Upper lobe of left lung (tissue), 6 donors: ENCODE measurements at regions not wholly inside any gene's neighbourhood (a gene's known extent, or its start where the extent isn't known, plus 50 kb on each side); places are given as distances from the start of the nearest gene placed in this dataset.
"Not testable (repeated sequence)": the region's sequence is repeated elsewhere in the genome, so short reads cannot be mapped to it uniquely, and the experiment has no call there.

Experiments
- ATAC-seq, 2 donors: fragments of 200-7000 bp; cut with Tn5 transposase; one replicate each; pipeline ENCODE4 v1.9.1; 2022; ENCODE audit warnings: mild to moderate bottlenecking in 2 of 2, moderate library complexity in 2 of 2; ENCODE audit not compliant: low FRiP score in 2 of 2
- DNase-seq, 2 donors: peaks; one replicate each; pipeline ENCODE4 v3.0.0-alpha.2; 2019 to 2020
- H3K27ac ChIP-seq, 4 donors: fragments of 200-600 bp; sonication (generic); one replicate each; pipeline ENCODE4 v1.5.1; 2016 to 2019
- H3K27me3 ChIP-seq, 4 donors: fragments of 200-600 bp; sonication (generic); one replicate each; pipeline ENCODE4 v1.5.1; 2017 to 2019
- H3K36me3 ChIP-seq, 4 donors: fragments of 200-600 bp; sonication (generic); one replicate each; pipeline ENCODE4 v1.5.1; 2016 to 2019
- H3K4me1 ChIP-seq, 4 donors: fragments of 200-600 bp; sonication (generic); one replicate each; pipeline ENCODE4 v1.5.1; 2018 to 2019
- H3K4me3 ChIP-seq, 4 donors: fragments of 200-600 bp; sonication (generic); one replicate each; pipeline ENCODE4 v1.5.1; 2017 to 2019; ENCODE audit warnings: mild to moderate bottlenecking in 2 of 4, moderate library complexity in 1 of 4
- H3K9me3 ChIP-seq, 4 donors: fragments of 200-600 bp; sonication (generic); one replicate each; pipeline ENCODE4 v1.5.1; 2018 to 2019
- EP300 ChIP-seq, 4 donors: sonication (generic); formaldehyde crosslinking; IDR thresholded peaks; one replicate each; pipeline ENCODE4 v1.5.1; 2017; ENCODE audit warnings: antibody characterized with exemption in 4 of 4, control low read depth in 2 of 4
- POLR2A ChIP-seq, 4 donors: fragments of 450-650 bp; IDR thresholded peaks; one replicate each; pipeline ENCODE4 v1.5.1; 2016 to 2017; ENCODE audit warnings: antibody characterized with exemption in 4 of 4, mild to moderate bottlenecking in 2 of 4
- POLR2AphosphoS5 ChIP-seq, 2 donors: sonication (generic); formaldehyde crosslinking; IDR thresholded peaks; one replicate each; pipeline ENCODE4 v1.5.1; 2017; ENCODE audit warnings: antibody characterized with exemption in 2 of 2
- WGBS, 2 donors: methylation state at CpG; one replicate each; pipeline ENCODE4 v1.1.5; 2017 to 2018; 5-methylcytosine and 5-hydroxymethylcytosine counted together
- TF ChIP-seq, protein P1 (sequence below), 6 experiments: fragments of 450-650 bp in 4 of 6; fragments of 200-600 bp in 2 of 6; sonication (generic) in 2 of 6; IDR thresholded peaks; one replicate each; pipeline ENCODE4 v1.5.1; 2016 to 2019; ENCODE audit warnings: antibody characterized with exemption in 6 of 6
- donor health status: DM: no; HTN: no; CAD: no; lungs with moderate emphysema.
- donor health status: DM: no; HTN: yes; CAD: no; lungs with severe emphysema.

GRCh38 chr7:52752891-52753290 lies 282.5 kb upstream of the POM121L12 start:
- Histone ChIP-seq H3K27me3 (no peaks in the 10 kb centered on the region), H3K4me3 (no peak overlapping the region), H3K36me3 (no peaks in the 10 kb centered on the region), H3K4me1 (no peaks in the 10 kb centered on the region), H3K9me3 (no peaks in the 10 kb centered on the region), H3K27ac (no peak overlapping the region)
- 85 to 86% methylated on average over 4 of the region's 4 CpGs for WGBS, 2 donors
- TF ChIP-seq POLR2A (IDR thresholded peaks at IDR 0.05), result no peak
- no peak for TF ChIP-seq POLR2AphosphoS5 (IDR thresholded peaks at IDR 0.05)
- TF ChIP-seq, protein P1, sequence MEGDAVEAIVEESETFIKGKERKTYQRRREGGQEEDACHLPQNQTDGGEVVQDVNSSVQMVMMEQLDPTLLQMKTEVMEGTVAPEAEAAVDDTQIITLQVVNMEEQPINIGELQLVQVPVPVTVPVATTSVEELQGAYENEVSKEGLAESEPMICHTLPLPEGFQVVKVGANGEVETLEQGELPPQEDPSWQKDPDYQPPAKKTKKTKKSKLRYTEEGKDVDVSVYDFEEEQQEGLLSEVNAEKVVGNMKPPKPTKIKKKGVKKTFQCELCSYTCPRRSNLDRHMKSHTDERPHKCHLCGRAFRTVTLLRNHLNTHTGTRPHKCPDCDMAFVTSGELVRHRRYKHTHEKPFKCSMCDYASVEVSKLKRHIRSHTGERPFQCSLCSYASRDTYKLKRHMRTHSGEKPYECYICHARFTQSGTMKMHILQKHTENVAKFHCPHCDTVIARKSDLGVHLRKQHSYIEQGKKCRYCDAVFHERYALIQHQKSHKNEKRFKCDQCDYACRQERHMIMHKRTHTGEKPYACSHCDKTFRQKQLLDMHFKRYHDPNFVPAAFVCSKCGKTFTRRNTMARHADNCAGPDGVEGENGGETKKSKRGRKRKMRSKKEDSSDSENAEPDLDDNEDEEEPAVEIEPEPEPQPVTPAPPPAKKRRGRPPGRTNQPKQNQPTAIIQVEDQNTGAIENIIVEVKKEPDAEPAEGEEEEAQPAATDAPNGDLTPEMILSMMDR (IDR thresholded peaks at IDR 0.05), result no peak
- no peak for TF ChIP-seq EP300 (IDR thresholded peaks at IDR 0.05)
- ATAC-seq, result no peak
- no peak for DNase-seq

- WGBS, 2 donors, result 54 to 70% methylated on average over 4 of the region's 4 CpGs
- no peaks in the 10 kb centered on the region for H3K27me3 ChIP-seq
- ATAC-seq (no peak), DNase-seq (no peak)
- H3K9me3 ChIP-seq, result no peaks in the 10 kb centered on the region
- no peak for TF ChIP-seq EP300 (IDR thresholded peaks at IDR 0.05)
- H3K27ac ChIP-seq, result no peak overlapping the region
- H3K4me3 ChIP-seq, result no peak overlapping the region
- no peaks in the 10 kb centered on the region for H3K36me3 ChIP-seq
- H3K4me1 ChIP-seq, result no peaks in the 10 kb centered on the region
Observed at GRCh38 chr7:52749880-52750279, 285.6 kb upstream of the POM121L12 start.

DNA sequence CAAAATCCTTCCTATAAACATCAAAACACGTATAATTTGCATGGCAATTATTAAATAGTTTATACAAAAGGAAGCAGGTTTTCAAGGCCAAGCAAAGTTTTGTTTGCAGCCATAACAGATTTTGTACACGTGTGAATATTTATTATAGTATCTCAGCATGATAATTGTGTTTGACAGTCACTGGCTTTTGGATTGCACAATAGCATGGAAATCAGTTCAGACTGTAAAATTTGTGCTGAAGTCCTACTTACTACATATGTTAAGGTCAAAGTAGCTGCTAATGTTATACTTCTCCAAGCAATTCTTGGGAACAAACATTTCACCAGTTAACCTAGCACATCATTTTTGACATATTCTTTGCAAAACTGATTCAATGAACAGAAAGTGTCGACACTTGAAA lies 287.6 kb upstream of the POM121L12 start:
- Histone ChIP-seq H3K27me3 (no peaks in the 10 kb centered on the region), H3K27ac (no peak overlapping the region), H3K4me1 (no peaks in the 10 kb centered on the region), H3K9me3 (no peaks in the 10 kb centered on the region), H3K4me3 (no peak overlapping the region), H3K36me3 (no peaks in the 10 kb centered on the region)
- DNase-seq, result no peak
- no peak for ATAC-seq
- 57 to 66% methylated on average over 3 of the region's 3 CpGs for WGBS, 2 donors
- TF ChIP-seq, protein P1 (IDR thresholded peaks at IDR 0.05), result no peak
- no peak for TF ChIP-seq EP300 (IDR thresholded peaks at IDR 0.05)
- TF ChIP-seq POLR2AphosphoS5 (IDR thresholded peaks at IDR 0.05), result no peak
- TF ChIP-seq POLR2A (IDR thresholded peaks at IDR 0.05), result no peak

DNA sequence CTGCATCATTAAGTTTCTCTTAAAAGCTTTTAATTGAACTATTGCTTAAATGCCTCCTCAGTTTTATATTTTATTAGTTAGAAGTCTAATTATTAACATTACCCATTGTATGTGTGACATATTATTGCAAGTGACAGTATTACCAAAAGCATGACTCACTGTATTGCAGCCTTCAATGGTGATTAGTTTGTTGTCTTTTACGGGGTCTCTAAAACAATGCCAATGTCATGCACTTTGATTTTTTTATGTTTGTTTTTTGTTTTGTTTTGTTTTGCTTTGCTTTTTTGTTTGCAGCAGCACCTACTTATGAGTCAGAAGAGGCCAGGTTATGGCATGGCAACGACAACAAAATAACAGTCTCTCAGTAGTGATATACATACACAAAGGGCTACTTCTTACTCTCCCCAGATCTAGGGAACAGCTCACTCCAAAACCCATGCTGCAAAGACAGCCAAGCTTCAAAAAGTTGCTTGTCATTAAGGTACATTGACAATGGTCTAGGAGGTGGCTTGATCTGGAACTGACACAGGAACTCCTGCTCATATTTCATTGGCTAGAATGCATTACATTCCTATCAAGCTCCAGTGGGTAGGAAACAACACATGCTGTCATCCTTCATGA lies 293.7 kb upstream of the POM121L12 start:
- no peak overlapping the region for H3K27ac ChIP-seq
- H3K4me3 ChIP-seq, result no peak overlapping the region
- TF ChIP-seq POLR2A (IDR thresholded peaks at IDR 0.05) (no peak), POLR2AphosphoS5 (IDR thresholded peaks at IDR 0.05) (no peak), EP300 (IDR thresholded peaks at IDR 0.05) (no peak)
- TF ChIP-seq, protein P1 (IDR thresholded peaks at IDR 0.05), result no peak
- H3K4me1 ChIP-seq, result no peaks in the 10 kb centered on the region
- H3K9me3 ChIP-seq, result no peaks in the 10 kb centered on the region
- DNase-seq, result no peak
- 79 to 84% methylated on average over 2 of the region's 2 CpGs for WGBS, 2 donors
- ATAC-seq, result no peak
- H3K27me3 ChIP-seq, result no peaks in the 10 kb centered on the region
- H3K36me3 ChIP-seq, result no peaks in the 10 kb centered on the region

DNA sequence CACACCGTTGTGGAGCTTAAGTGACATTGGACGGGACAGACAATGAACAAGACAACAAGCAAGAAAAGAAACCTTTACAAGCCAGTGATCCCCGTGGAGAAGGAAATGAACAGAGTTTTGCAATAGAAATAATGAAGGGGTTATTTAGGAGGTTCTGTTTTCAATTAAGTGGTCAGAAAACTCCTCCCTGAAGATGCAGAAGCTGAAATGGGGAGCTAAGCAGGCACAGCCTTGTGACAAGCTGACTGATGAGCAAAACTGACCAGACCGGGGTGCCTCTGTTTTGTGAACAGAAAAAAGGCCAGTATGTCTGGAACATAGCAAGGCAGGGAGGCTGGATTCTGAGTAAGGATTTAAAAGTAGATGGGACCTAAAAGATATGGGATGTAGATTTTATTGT lies 299.8 kb upstream of the POM121L12 start:
- no peak for DNase-seq
- Histone ChIP-seq H3K27me3 (no peaks in the 10 kb centered on the region), H3K27ac (no peak overlapping the region), H3K36me3 (no peaks in the 10 kb centered on the region), H3K4me1 (no peaks in the 10 kb centered on the region), H3K9me3 (no peaks in the 10 kb centered on the region), H3K4me3 (no peak overlapping the region)
- TF ChIP-seq, protein P1 (IDR thresholded peaks at IDR 0.05), result no peak
- TF ChIP-seq EP300 (IDR thresholded peaks at IDR 0.05) (no peak), POLR2AphosphoS5 (IDR thresholded peaks at IDR 0.05) (no peak), POLR2A (IDR thresholded peaks at IDR 0.05) (no peak)
- WGBS, 2 donors, result 69 to 78% methylated on average over 4 of the region's 4 CpGs
- no peak for ATAC-seq

- H3K4me1 ChIP-seq, H3K27me3 ChIP-seq, H3K36me3 ChIP-seq, ATAC-seq, H3K4me3 ChIP-seq, H3K9me3 ChIP-seq, DNase-seq, H3K27ac ChIP-seq: not testable (repeated sequence)
- 66 to 69% methylated on average over 5 of the region's 5 CpGs for WGBS, 2 donors
Observed at GRCh38 chr7:52728683-52729082, 306.8 kb upstream of the POM121L12 start.
